H1 (cell line): ENCODE measurements at regions not wholly inside any gene's neighbourhood (a gene's known extent, or its start where the extent isn't known, plus 50 kb on each side); places are given as distances from the start of the nearest gene placed in this dataset.

Source experiments
- CTCF ChIA-PET: fragments of 300-600 bp; sonication (Branson Sonifier 250); formaldehyde crosslinking; loops from one replicate; lab custom pipeline; 2021; ENCODE audit not compliant: partially characterized antibody; lab: Charles Lee
- POLR2A ChIA-PET: fragments of 300-600 bp; sonication (Branson Sonifier 250); formaldehyde crosslinking; loops from one replicate; lab custom pipeline; 2021; ENCODE audit warnings: inconsistent platforms; ENCODE audit not compliant: partially characterized antibody; lab: Charles Lee
- DNase-seq, 2 experiments: peaks; one replicate each; pipeline versions ENCODE4 v3.0.0 to v3.0.0-alpha.2; 2010 to 2022; ENCODE audit warnings: low spot score in 2 of 2, low read depth in 1 of 2, mixed read lengths in 1 of 2
- FAIRE-seq: peaks from 2 replicates; lab custom pipeline; 2011; peaks lifted over from hg19 to GRCh38; lab: Jason Lieb, UNC
- H2AFZ ChIP-seq: 2 replicates; pipeline ENCODE4 v1.8.1; 2012; ENCODE audit warnings: low read length, inconsistent platforms
- H2AK5ac ChIP-seq: 2 replicates; pipeline ENCODE4 v1.6.1; 2013; ENCODE audit warnings: low read depth, low read length
- H2BK120ac ChIP-seq: replicated peaks from 2 replicates; pipeline ENCODE3; 2013; ENCODE audit warnings: low read depth, low read length, inconsistent platforms
- H2BK12ac ChIP-seq: 2 replicates; pipeline ENCODE4 v1.6.1; 2013; ENCODE audit warnings: low read depth, low read length
- H2BK15ac ChIP-seq: 2 replicates; pipeline ENCODE4 v1.6.1; 2013; ENCODE audit warnings: low read length
- H2BK20ac ChIP-seq: 2 replicates; pipeline ENCODE4 v1.6.1; 2013; ENCODE audit warnings: low read length
- H2BK5ac ChIP-seq: 2 replicates; pipeline ENCODE4 v1.6.1; 2013; ENCODE audit warnings: low read depth, low read length
- H3K14ac ChIP-seq: 2 replicates; pipeline ENCODE4 v1.6.1; 2013; ENCODE audit warnings: inconsistent platforms; ENCODE audit not compliant: insufficient read length
- H3K18ac ChIP-seq: 2 replicates; pipeline ENCODE4 v1.6.1; 2013; ENCODE audit warnings: low read length; ENCODE audit errors: extremely low read depth
- H3K23ac ChIP-seq: 2 replicates; pipeline ENCODE4 v1.6.1; 2013; ENCODE audit warnings: inconsistent platforms; ENCODE audit not compliant: insufficient read length
- H3K23me2 ChIP-seq: 2 replicates; pipeline ENCODE4 v1.6.1; 2013; ENCODE audit warnings: low read depth, low read length
- H3K27ac ChIP-seq: 2 replicates; pipeline ENCODE4 v1.6.1; 2011; ENCODE audit warnings: low read depth, low read length, inconsistent platforms
- H3K27me3 ChIP-seq, 4 experiments: replicated peaks in 1 of 4; 1 replicate in 1 of 4; 2 replicates in 3 of 4; pipeline versions ENCODE4 v1.6.1 to v1.8.1; 2011 to 2013; ENCODE audit warnings: low read length in 3 of 4, mild to moderate bottlenecking in 3 of 4, inconsistent platforms in 2 of 4, mixed read lengths in 2 of 4, moderate library complexity in 1 of 4; ENCODE audit not compliant: control insufficient read depth in 3 of 4, insufficient read depth in 3 of 4; ENCODE audit errors: extremely low read depth in 1 of 4
- H3K36me3 ChIP-seq, 4 experiments: 2 replicates each; pipeline versions ENCODE4 v1.6.1 to v1.8.1; 2011 to 2013; ENCODE audit warnings: mild to moderate bottlenecking in 4 of 4, low read length in 3 of 4, moderate library complexity in 2 of 4, control low read depth in 1 of 4, inconsistent platforms in 1 of 4; ENCODE audit not compliant: insufficient read depth in 4 of 4, control insufficient read depth in 2 of 4
- H3K4ac ChIP-seq: replicated peaks from 2 replicates; pipeline ENCODE3; 2013; ENCODE audit warnings: low read length, low read depth, mixed read lengths, inconsistent platforms; ENCODE audit not compliant: insufficient read length
- H3K4me1 ChIP-seq, 4 experiments: replicated peaks in 1 of 4; 1 replicate in 1 of 4; 2 replicates in 3 of 4; pipeline versions ENCODE4 v1.6.1 to v1.8.1; 2011 to 2013; ENCODE audit warnings: low read length in 3 of 4, inconsistent platforms in 2 of 4, mixed read lengths in 1 of 4; ENCODE audit not compliant: insufficient read depth in 4 of 4, control insufficient read depth in 3 of 4
- H3K4me2 ChIP-seq, 2 experiments: 2 replicates each; pipeline versions ENCODE4 v1.6.1 to v1.8.1; 2011 to 2013; ENCODE audit warnings: low read depth in 2 of 2, low read length in 2 of 2, control low read depth in 1 of 2, inconsistent platforms in 1 of 2, mild to moderate bottlenecking in 1 of 2; ENCODE audit not compliant: insufficient read depth in 1 of 2
- H3K4me3 ChIP-seq, 4 experiments: fragments of 200-600, 300-600 bp in 1 of 4; sonication (generic), shearing (Covaris generic), sonication (Bioruptor Twin) in 1 of 4; 2 replicates each; pipeline versions ENCODE4 v1.5.1 to v1.8.1; 2011 to 2016; ENCODE audit warnings: low read length in 4 of 4, low read depth in 3 of 4, control low read depth in 2 of 4, inconsistent platforms in 2 of 4, mild to moderate bottlenecking in 2 of 4, mixed read lengths in 1 of 4, moderate library complexity in 1 of 4; ENCODE audit not compliant: insufficient read depth in 2 of 4; ENCODE audit errors: extremely low read depth in 1 of 4
- H3K56ac ChIP-seq: replicated peaks from 2 replicates; pipeline ENCODE3; 2013; ENCODE audit warnings: low read depth, mild to moderate bottlenecking, mixed read lengths, low read length, inconsistent platforms; ENCODE audit not compliant: insufficient read length
- H3K79me1 ChIP-seq: 2 replicates; pipeline ENCODE4 v1.6.1; 2013; ENCODE audit warnings: low read depth, low read length, control low read depth
- H3K79me2 ChIP-seq, 2 experiments: 2 replicates each; pipeline versions ENCODE4 v1.6.1 to v1.8.1; 2012 to 2013; ENCODE audit warnings: low read length in 2 of 2, mild to moderate bottlenecking in 2 of 2, inconsistent platforms in 1 of 2; ENCODE audit not compliant: insufficient read depth in 2 of 2, control insufficient read depth in 1 of 2
- H3K9ac ChIP-seq, 4 experiments: replicated peaks in 1 of 4; 1 replicate in 1 of 4; 2 replicates in 3 of 4; pipeline versions ENCODE4 v1.6.1 to v1.8.1; 2011 to 2013; ENCODE audit warnings: low read depth in 3 of 4, low read length in 3 of 4, control low read depth in 2 of 4, mild to moderate bottlenecking in 2 of 4, moderate library complexity in 2 of 4, inconsistent platforms in 1 of 4; ENCODE audit errors: extremely low read depth in 1 of 4
- H3K9me3 ChIP-seq, 2 experiments: 2 replicates each; pipeline versions ENCODE4 v1.6.1 to v1.8.1; 2012 to 2013; ENCODE audit warnings: mild to moderate bottlenecking in 2 of 2, moderate library complexity in 2 of 2, control low read depth in 1 of 2, inconsistent platforms in 1 of 2, low read depth in 1 of 2, low read length in 1 of 2, mixed read lengths in 1 of 2; ENCODE audit not compliant: insufficient read depth in 2 of 2
- H4K20me1 ChIP-seq, 2 experiments: replicated peaks in 1 of 2; 2 replicates each; pipeline versions ENCODE3 to v1.8.1; 2011 to 2013; ENCODE audit warnings: inconsistent platforms in 2 of 2, low read length in 2 of 2, mild to moderate bottlenecking in 1 of 2; ENCODE audit not compliant: insufficient read depth in 2 of 2, control insufficient read depth in 1 of 2
- H4K5ac ChIP-seq: 2 replicates; pipeline ENCODE4 v1.6.1; 2013; ENCODE audit warnings: low read length, low read depth, mixed read lengths, inconsistent platforms; ENCODE audit not compliant: insufficient read length
- H4K8ac ChIP-seq: 2 replicates; pipeline ENCODE4 v1.8.0; 2013; ENCODE audit warnings: mild to moderate bottlenecking, moderate library complexity, low read length, inconsistent platforms; ENCODE audit not compliant: insufficient read depth; ENCODE audit errors: extremely low read depth
- H4K91ac ChIP-seq: replicated peaks from 2 replicates; pipeline ENCODE3; 2013; ENCODE audit warnings: low read length, mixed read lengths, inconsistent platforms; ENCODE audit not compliant: insufficient read length
- BACH1 ChIP-seq: IDR thresholded peaks from 2 replicates; pipeline ENCODE4 v1.6.1; 2012; ENCODE audit warnings: low read length, improper control_type of control experiment
- BCL11A ChIP-seq, 2 experiments: IDR thresholded peaks; one replicate each; pipeline ENCODE4 v1.6.1; 2011; ENCODE audit warnings: low read depth in 2 of 2, low read length in 2 of 2, mild to moderate bottlenecking in 2 of 2
- CTBP2 ChIP-seq: IDR thresholded peaks from 2 replicates; pipeline ENCODE4 v1.7.0; 2011; ENCODE audit warnings: borderline replicate concordance, mild to moderate bottlenecking, moderate library complexity, mixed read lengths, low read length; ENCODE audit not compliant: insufficient read depth, insufficient read length
- EZH2 ChIP-seq: fragments of 200-600 bp; sonication (generic); IDR thresholded peaks from 2 replicates; pipeline ENCODE4 v1.7.1; 2012; ENCODE audit warnings: low read depth, mild to moderate bottlenecking, moderate library complexity, low read length, inconsistent platforms; ENCODE audit not compliant: severe bottlenecking
- HDAC2 ChIP-seq, 2 experiments: fragments of 300-600 bp in 1 of 2; sonication (generic) in 1 of 2; IDR thresholded peaks; 2 replicates each; pipeline ENCODE4 v1.6.1; 2011 to 2012; ENCODE audit warnings: low read depth in 2 of 2, low read length in 2 of 2, mild to moderate bottlenecking in 2 of 2, moderate library complexity in 2 of 2, borderline replicate concordance in 1 of 2, inconsistent platforms in 1 of 2
- MAFK ChIP-seq: IDR thresholded peaks from 2 replicates; pipeline ENCODE4 v1.6.1; 2012; ENCODE audit warnings: low read depth, mild to moderate bottlenecking, improper control_type of control experiment, low read length
- RBBP5 ChIP-seq: IDR thresholded peaks from 2 replicates; pipeline ENCODE4 v1.7.1; 2012; ENCODE audit warnings: low read depth, mild to moderate bottlenecking, inconsistent platforms, low read length, moderate library complexity, borderline replicate concordance
- SP1 ChIP-seq: IDR thresholded peaks from 2 replicates; pipeline ENCODE4 v1.6.1; 2011; ENCODE audit warnings: low read depth, low read length
- SUZ12 ChIP-seq: fragments of 200-600 bp; sonication (generic); IDR thresholded peaks from 2 replicates; pipeline ENCODE4 v1.6.1; 2012; ENCODE audit warnings: mild to moderate bottlenecking, inconsistent platforms, low read length, moderate library complexity, mixed read lengths
- WGBS, 2 experiments: shearing (Covaris generic) in 1 of 2; methylation state at CpG; one replicate each; pipeline versions ENCODE4 v1.1.6 to v1.1.7; 2013 to 2015; ENCODE audit warnings: low lambda C conversion rate in 2 of 2, mixed read lengths in 2 of 2, inconsistent platforms in 1 of 2, low coverage in 1 of 2, missing lambda C conversion rate in 1 of 2; ENCODE audit not compliant: insufficient replicate concordance in 2 of 2, insufficient coverage in 1 of 2, insufficient read length in 1 of 2; ENCODE audit errors: extremely low coverage in 1 of 2, missing lambda C conversion rate in 1 of 2; 5-methylcytosine and 5-hydroxymethylcytosine counted together
- TF ChIP-seq, protein P1 (sequence below): IDR thresholded peaks from 2 replicates; pipeline ENCODE4 v1.6.1; 2012; ENCODE audit warnings: low read length, inconsistent platforms

GRCh38 chr5:125455041-125455440 is 708.6 kb upstream of the ZNF608 start:
- Histone ChIP-seq H3K23me2 (no peaks in the 10 kb centered on the region), H4K91ac (no peak overlapping the region), H3K27me3 (no peaks in the 10 kb centered on the region), H2BK15ac (no peak overlapping the region), H3K9ac (no peak overlapping the region), H3K9me3 (peaks cover 7 to 12% of the 10 kb centered on the region in 2 experiments; a peak in 3 of 4 replicates), H2BK5ac (no peak overlapping the region), H3K4me2 (no peak overlapping the region), H4K20me1 (no peaks in the 10 kb centered on the region)
- CTCF ChIA-PET: no interaction called here
- TF ChIP-seq BACH1 (no peak), CTBP2 (no peak), EZH2 (no peak), BCL11A (IDR thresholded peaks at IDR 0.05; ENCODE audit: low read depth in 2 of 2, low read length in 2 of 2) (no peak), SUZ12 (no peak), HDAC2 (IDR thresholded peaks at IDR 0.05; ENCODE audit: borderline replicate concordance in 1 of 2, low read depth in 2 of 2, low read length in 2 of 2) (no peak), RBBP5 (no peak), MAFK (no peak), SP1 (no peak)
- TF ChIP-seq, protein P1, sequence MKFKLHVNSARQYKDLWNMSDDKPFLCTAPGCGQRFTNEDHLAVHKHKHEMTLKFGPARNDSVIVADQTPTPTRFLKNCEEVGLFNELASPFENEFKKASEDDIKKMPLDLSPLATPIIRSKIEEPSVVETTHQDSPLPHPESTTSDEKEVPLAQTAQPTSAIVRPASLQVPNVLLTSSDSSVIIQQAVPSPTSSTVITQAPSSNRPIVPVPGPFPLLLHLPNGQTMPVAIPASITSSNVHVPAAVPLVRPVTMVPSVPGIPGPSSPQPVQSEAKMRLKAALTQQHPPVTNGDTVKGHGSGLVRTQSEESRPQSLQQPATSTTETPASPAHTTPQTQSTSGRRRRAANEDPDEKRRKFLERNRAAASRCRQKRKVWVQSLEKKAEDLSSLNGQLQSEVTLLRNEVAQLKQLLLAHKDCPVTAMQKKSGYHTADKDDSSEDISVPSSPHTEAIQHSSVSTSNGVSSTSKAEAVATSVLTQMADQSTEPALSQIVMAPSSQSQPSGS: no peak
- TF ChIP-seq, all 59 proteins: peak for 0
- Histone ChIP-seq H3K18ac (no peak overlapping the region), H2BK12ac (no peak overlapping the region), H3K56ac (no peak overlapping the region), H3K79me1 (no peaks in the 10 kb centered on the region), H2BK120ac (no peak overlapping the region), H3K4me1 (no peaks in the 10 kb centered on the region), H3K4me3 (no peak overlapping the region), H3K4ac (no peak overlapping the region), H3K27ac (no peak overlapping the region), H3K23ac (no peak overlapping the region), H3K36me3 (no peaks in the 10 kb centered on the region), H3K14ac (no peak overlapping the region), H2BK20ac (no peak overlapping the region), H4K8ac (no peak overlapping the region), H4K5ac (no peak overlapping the region), H2AK5ac (no peak overlapping the region), H2AFZ (no peak overlapping the region), H3K79me2 (no peaks in the 10 kb centered on the region)
- WGBS, 2 experiments: 100% methylated on average over 1 of the region's 1 CpG; no CpG with 5 or more reads in 1 of the 2 experiments
- POLR2A ChIA-PET: no interaction called here
- FAIRE-seq (no peak), DNase-seq (no peak)
